GM18520 (cell line): ENCODE measurements at regions not wholly inside any gene's neighbourhood (a gene's known extent, or its start where the extent isn't known, plus 50 kb on each side); places are given as distances from the start of the nearest gene placed in this dataset.
A peak's percentile ranks its signal among the peaks of the same experiment; 100 is the strongest.
"Not testable (repeated sequence)": the region's sequence is repeated elsewhere in the genome, so short reads cannot be mapped to it uniquely, and the experiment has no call there.

ENCODE experiments used
- ATAC-seq: cut with Tn5 transposase; IDR thresholded peaks from one replicate; pipeline ENCODE4 v1.9.1; 2021; ENCODE audit not compliant: unreplicated experiment

DNA sequence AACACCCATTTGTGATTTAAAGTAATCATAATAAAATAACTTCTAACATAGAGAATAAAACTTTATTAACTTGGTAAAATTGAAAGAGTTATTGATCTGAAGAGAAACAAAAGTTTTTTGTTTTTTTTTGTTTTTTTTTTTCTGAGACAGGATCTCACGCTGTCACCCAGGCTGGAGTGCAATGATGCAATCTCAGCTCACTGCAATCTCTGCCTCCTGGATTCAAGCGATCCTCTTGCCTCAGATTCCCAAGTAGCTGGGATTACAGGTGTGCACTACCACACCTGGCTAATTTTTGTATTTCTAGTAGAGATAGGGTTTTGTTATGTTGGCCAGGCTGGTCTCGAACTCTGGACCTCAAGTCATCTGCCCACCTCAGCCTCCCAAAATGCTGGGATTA is 116.5 kb upstream of the SPATA31D4 start:
- ATAC-seq, result not testable (repeated sequence)

DNA sequence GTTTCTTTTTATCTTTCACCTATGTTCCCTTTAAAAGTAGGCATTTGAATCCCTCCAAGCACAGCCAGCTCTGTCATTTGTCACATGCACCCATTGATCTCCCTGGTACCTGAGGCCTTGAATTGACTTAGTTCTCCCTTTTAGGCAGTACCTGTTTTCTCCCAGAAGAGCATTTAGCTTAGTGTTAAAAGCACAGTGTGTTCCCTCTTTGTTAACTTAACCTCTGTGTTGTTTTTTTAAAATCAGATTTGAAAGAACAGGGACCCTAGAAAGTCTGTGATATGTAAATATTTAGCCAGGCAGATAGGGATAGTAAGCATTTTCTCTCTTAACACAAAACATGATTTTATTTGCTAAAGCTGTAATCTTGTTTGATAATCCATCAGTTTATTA is 113.8 kb upstream of the SPATA31D4 start:
- no peak for ATAC-seq

DNA sequence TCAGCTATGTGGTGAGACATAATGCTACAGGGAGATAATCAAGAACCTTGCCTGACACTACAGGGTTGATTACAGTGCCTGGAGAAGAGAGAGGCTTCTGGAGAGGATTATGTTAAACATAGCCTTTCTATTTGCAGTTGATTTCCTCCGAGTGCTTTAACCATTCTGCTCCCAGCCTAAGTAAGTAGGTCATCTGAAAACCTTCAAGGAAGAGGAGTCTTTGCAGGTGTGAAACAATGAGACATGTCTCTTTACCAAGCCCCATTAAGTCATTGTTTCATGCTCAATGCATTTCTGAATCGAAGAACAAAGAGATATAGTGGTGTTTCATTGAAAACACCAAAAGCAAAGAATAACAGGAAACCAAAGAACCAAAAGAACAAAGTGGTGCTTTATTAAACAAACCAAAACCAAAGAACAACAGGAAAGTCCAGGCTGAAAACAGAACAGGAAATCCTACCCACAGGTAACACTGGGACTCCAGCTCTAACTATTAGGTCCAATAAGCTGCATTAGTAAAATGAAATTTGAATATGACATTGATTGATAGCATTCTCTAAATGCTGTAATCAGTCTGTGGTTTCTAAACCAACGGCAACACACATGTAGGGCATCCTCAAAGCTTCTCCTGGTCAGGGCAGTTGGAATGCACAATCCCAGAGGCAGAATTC is 113.3 kb upstream of the SPATA31D4 start:
- ATAC-seq, result peak; percentile 97

DNA sequence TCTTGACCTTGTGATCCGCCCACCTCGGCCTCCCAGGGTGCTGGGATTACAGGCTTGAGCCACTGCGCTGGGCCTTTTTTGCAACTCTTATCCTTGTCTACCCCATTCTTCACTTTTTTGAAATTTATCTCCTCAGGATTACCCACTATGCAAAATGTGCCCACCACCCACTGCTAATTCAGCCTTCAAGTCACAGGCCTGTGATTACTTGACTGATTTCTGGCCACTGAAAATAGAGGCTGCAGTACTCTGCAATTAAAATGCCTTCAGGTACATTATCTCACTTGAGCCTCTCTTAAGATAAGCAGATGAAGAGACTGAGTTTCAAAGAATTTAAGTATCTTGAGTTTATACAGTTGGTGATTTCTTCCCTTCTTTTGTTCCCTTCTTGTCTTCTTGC is 112.4 kb upstream of the SPATA31D4 start:
- ATAC-seq, result no peak

DNA sequence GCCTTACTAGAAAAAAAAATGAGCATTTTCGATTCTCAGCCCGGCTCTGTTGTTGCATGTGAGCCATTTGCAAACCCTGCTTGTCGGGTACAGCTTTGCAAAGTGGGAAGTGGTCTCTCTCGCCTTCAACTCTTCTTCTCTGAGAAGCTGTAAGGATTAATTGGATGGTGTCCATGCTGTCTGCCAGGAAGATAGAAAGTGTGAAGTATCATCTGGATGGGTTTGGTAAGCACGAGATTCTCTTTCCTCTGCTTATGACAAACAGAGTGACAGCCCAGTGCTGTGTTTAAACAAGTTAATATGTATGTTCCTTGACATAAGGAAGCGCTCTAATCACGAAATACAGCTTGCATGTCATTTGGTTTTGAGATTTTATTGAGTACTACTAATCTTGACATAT is 109.1 kb upstream of the SPATA31D4 start:
- no peak for ATAC-seq

DNA sequence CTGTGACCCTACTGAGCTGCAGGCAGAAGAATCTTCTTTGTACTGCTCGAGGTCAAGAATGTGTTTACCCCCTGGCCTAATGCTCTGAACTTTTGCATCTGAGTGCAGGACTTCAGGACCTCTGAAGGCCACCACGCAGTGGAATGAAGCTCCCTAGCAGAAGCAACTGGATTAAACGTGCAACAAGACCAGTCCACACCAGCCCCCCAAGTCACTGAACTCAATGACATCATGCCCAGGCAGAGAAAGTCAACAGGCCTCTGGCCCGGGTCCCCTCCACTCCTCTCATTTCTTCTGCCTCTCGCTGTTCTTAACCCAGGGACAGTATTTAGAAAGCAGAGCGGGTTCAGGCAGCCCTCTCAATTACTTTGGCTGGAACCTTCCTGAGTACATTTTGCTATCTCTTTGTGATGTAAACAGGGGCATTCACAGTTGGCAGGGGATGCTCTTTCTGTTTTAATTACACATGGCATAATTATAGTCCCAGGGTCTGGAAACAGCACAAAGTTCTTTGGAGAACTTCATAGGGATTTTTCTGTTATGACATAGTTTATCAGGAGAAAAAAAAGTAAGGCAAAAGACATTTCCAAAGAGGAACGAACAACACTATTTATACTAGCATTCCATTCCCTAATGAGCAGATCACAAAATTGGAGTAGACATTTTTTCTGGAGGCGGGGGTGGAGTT is 108.2 kb upstream of the SPATA31D4 start:
- no peak for ATAC-seq

DNA sequence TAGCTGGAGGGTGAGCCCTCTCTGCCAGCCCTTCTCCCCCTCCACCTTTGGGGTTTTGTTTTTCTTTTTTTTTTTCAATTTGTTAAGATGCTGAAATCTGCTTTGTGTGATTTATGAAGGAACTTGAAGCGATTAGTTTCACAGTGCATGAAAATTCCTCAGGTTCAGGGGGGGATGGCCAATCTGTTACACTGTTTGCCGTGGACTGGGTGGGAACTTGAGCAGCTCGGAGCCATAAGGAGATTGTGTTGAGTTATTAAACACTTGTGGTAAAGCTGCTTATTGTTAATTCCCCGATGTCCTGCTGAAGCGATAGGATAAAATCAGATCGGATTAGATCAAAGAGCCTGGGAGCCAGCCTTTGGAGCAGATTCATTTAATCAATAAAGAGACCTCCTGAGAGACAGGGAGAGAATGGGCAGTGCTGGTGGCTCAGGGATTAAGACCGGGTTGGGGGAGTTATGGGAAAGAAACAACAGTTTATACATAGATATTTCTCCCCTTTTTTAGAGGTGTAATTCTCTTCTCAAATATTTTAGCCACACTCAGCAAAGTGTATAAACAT is 105.8 kb upstream of the SPATA31D4 start:
- ATAC-seq, result no peak

DNA sequence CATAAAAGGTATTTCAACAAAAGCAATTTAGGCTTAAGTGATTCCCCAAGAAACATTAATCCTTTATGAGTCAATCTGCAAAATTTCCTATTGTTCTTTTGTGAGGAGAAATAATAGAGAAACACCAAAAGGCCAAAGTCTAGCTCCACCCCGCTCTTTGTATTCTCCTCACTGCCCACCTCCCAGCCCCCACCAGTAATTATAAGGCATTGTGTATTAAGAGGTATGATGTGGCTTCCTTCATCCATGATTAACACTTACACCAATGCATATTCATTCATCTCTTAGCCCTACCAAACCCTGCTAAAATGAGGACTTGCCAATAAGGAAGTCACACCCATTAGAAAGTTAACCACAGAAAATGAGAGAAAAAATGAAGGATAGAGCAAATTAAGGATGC is 105.3 kb upstream of the SPATA31D4 start:
- ATAC-seq, result no peak

DNA sequence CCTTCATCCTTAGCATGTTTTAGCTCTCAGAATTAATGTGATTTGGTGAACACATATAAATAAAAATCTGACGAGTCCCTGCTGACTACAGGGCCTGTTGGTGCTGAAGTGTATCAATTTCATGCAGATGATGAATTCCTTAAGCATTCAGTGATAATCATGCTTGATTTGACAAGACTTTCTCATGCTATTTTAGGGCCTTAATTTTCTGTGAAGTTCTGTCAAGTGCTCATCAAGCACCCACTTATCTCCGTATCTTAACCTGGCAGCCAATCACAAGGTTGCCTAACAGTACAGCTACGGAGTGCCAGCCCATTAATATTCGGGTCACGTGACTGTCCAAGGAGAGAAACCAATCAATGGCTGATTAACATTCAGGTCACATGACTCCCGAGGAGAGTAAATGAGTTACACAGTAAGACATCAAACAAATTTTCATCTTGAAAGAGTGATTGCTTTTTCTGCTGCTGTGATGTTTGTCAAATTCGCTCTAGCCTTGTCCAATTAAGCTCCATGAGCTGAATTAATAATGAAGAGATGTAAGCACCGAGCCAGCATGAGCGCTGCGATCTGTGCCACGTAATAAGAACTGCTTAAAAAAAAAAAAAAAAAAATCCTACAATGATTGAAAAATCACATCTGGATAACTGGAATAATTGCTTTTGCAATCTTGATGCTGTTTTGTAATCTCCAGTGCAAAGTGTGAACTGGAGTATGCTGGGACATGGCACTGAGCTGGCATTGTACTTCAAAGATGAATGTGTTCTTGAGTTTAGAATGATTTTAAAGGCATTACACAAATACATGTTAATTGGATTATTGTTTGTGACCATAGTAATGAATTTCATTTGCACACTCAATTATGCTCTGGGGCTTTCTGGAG is 104.3 kb upstream of the SPATA31D4 start:
- no peak for ATAC-seq

DNA sequence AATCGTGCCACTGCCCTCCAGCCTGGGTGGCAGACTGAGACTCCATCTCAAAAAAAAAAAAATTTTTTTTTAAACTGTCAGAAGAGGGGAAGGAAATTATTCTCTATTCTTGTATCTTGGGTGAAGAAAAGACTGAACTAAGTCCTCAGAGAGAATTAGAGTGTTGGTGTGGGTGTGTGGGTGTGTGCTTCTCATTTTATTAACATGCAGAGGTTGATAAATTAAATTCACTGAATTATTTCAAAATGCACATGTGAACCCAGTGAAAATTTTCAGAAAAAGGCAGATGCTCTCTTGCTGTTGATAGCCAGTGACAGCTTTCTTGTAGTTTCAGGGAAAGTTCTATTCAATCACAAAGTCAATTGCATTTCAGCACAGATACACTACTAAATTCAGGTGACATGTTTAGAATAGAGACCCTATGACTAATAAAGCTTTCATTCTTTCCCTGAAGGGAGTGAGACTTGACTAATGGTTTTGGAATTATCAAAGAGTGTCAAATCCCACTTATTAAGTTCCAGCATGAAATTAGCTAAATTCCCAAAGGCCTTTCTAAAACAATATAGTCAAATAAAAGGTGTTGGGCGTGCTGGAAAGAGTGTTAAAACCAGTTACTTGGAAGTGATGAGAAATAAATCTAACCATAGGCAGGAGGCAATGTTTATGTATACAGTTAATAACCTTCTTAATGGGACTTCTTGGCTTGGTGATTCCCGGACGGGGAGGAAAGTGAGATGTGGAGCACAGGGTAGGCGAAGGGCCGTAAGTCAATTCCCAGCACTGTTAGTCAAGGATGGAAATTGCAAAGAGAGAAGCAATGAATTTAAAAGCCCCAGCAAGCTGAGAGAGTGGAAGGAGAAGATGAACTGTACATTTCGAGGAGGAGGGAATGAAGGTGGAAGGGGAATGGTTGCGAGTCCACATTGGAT is 103.2 kb upstream of the SPATA31D4 start:
- no peak for ATAC-seq

DNA sequence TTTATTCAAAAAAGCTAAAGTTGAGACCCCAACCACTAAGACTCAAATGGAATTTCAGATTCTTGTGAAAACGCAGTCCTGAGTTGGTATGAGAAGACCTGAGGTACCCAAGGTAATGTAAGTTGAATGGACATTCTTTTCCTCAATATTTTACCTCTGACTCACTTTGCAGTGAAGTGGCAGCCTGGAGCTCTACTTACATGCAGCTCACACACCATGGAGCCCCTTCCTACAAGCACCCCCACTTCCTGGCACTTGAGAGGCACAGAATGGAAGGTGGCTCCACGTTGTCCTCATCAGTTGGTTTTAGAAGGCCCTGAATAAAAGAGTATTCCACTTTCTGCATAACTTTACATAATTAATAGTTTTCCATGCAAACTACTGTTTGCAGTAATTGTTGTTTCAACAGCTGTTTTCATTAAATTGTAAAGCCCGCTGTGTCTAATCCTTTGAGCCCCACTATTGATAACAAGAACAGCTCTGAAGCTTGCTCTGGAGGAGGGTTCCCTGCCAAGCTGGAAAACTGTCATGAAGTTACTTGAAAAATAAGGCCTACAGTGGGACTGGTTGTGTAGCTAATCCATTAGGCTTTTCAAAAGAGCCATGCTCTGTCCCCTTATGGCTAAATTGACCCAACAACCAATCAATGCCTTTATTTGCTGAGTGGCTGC is 102.2 kb upstream of the SPATA31D4 start:
- ATAC-seq, result no peak

DNA sequence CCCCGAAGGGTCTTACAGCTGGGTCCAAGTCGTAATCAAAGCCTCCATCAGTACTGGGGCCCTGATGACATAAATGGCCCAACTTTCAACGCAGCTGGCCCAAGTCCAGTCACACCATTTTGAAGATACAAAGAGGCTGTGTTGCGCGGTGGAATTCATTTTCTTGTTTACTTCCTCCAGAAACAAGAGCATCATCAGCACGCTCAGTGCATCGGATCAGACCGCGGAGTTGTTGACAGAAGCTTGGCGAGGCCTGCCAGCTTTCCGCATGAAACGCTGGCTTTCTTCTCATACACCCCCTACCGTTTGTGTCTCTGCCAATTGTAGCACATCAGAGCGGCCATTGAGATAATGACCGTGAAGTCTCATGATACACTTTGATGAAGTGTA is 101.7 kb upstream of the SPATA31D4 start:
- ATAC-seq, result no peak

DNA sequence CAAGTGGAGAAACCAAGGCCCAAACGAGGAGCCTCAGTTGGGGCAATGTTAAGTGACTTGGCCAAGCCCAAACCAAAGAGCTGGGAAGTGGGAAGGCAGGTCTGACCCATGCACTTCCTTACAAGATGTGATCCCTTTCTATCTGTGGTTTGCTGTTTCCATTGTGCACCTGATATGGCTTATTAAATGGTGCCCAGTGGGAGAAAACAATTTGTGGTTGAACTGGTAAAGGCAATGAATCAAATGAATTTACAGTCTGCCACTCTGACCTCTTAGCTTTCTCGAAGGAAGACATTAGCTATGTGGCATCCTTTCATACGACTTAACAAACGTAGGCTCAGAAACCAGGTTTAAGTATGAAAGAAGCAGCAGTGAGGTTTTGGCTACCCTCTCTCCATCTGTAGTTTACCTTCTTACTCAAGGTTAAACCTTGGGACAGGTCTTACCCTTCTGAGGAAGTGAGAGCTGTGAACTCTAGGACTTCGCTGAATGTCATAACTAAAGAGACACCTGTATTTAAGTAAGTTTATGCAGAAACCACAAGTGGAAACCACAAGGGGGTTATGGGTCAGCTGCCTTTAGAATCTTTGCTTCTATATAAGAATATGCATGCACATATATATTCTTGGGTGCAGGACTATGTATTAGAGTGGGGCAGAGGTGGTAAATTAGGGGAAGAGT is 100.5 kb upstream of the SPATA31D4 start:
- peak; percentile 96 for ATAC-seq

DNA sequence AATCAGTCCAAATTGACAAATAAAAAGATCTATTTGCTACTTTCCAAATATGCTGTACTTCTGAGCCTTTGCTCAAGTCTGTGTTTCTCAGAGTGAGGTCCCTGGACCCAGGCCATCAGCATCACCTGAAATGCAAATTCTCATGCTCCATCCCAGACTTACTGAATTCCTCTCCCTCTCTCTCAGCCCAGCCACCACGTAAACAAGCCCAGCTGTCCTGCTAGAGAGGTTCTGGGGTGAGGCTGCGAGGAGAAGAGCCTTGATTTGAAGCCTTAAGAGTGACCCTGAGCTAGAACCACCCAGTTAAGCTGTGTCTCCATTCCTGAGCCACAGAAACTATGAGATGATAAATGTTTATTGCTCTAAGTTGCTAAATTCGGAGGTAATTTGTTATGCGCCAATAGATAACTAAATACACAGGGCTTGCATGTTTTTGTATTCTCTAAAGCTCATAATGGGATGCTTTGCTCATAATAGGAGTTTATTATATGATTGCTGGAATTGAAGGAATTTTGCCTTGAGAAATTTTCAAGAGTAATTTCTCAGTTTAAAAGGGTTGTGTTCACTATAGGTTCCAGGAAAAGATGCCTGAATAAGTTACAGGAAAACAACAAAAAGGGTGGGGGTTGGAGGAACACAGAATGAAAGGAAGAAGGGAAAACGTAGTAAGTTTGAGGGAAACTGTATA is 98.9 kb upstream of the SPATA31D4 start:
- ATAC-seq, result no peak

DNA sequence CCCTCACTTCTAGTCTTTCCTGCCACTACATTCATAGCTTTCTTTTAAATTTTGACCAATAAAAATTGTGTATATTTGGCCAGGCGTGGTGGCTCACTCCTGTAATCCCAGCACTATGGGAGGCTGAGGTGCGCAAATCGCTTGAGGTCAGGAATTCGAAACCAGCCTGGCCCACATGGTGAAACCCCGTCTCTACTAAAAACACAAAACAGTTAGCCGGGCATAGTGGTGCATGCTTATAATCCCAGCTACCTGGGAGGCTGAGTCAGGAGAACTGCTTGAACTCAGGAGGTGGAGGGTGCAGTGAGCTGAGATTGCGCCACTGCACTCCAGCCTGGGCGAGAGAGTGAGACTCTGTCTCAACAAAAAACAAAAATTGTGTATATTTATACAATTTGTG is 97.8 kb upstream of the SPATA31D4 start:
- not testable (repeated sequence) for ATAC-seq

DNA sequence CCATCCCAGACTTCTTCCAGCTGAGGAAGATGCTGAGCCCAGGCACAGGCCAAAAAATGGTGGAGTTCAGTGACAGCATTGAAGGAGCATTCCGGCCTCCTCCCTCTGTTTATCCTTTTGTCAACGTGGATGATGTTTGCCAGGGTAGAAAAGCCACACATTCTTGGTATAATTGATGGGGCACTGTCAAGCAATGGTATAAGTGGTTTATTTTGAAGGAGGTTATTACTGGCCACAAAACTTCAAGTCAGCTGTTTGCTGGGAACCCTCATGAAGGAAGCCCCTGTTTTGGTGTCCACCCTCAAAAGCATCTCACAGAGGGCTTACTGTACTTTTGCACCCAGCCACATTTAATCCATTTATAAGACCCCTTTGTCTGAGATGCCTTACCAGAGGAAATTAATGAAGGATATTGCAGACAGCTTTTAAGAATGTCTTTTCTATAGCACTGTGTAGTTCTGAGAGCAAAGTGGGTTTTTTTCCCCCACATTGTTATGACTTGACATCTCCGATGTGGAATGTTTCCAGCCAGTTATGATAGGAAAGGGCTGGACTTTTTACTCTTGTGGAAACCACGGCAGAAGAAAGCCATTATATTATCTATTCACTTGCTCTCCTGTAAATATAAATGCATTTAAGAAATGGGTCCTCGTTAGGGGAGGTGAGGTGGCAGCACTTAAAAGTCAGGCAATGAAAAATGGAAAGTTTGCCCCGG is 95.5 kb upstream of the SPATA31D4 start:
- ATAC-seq, result no peak

DNA sequence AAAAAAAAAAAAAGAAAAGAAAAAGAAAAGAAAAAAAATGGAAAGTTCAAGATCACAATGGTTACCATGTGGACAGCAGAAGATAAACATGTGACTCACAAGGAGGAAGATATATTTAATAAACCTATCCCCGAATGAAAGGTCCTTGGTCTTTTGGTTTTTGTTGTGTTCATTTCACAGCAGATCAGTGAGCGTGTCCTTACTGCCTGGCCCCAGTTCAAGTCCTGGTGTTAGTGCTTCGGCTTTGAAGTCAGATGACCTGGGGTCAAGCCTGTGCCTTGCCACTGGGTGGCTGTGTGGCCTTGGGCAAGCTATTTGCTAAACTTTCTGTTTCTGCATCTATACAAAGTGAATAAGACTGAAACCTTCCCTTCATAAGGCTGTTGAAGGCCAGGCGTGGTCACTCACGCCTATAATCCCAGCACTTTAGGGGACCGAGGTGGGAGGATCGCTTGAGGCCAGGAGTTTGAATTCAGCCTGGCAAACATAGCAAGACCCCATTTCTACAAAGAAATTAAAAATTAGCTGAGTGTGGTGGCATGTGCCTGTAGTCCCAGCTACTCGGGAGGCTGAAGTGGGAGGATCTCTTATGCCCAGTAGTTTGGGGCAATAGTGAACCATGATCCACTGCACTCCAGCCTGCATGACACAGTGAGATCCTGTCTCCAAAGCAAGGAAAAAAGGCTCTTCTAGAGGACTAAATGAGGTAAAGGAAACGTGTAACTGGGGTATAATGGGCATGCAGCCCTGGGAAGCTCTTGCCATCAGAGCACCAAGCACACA is 94.5 kb upstream of the SPATA31D4 start:
- no peak for ATAC-seq
